Transverse colon (tissue), 4 donors: ENCODE measurements at regions not wholly inside any gene's neighbourhood (a gene's known extent, or its start where the extent isn't known, plus 50 kb on each side); places are given as distances from the start of the nearest gene placed in this dataset.

Experiments used
- DNase-seq: peaks from one replicate; pipeline ENCODE4 v3.0.0-alpha.2; 2019
- H3K27ac ChIP-seq, 4 donors: fragments of 200-600 bp; sonication (generic); 2 replicates each; pipeline ENCODE4 v1.5.1; 2016 to 2018; ENCODE audit warnings: inconsistent platforms in 4 of 4
- H3K27me3 ChIP-seq: fragments of 200-600 bp; sonication (generic); 2 replicates; pipeline ENCODE4 v1.5.1; 2017; ENCODE audit warnings: inconsistent platforms
- H3K36me3 ChIP-seq, 4 donors: fragments of 200-600 bp; sonication (generic); 2 replicates each; pipeline ENCODE4 v1.5.1; 2017 to 2019; ENCODE audit warnings: inconsistent platforms in 4 of 4
- H3K4me1 ChIP-seq, 4 donors: fragments of 200-600 bp; sonication (generic); 2 replicates each; pipeline ENCODE4 v1.5.1; 2017 to 2020; ENCODE audit warnings: inconsistent platforms in 4 of 4
- H3K4me3 ChIP-seq, 4 donors: fragments of 200-600 bp; sonication (generic); 1 replicate in 1 of 4; 2 replicates in 3 of 4; pipeline versions ENCODE4 v1.5.1 to v1.6.1; 2017 to 2019; ENCODE audit warnings: inconsistent platforms in 4 of 4
- H3K9me3 ChIP-seq, 2 donors: fragments of 200-600 bp; sonication (generic); 2 replicates each; pipeline ENCODE4 v1.5.1; 2017 to 2019; ENCODE audit warnings: inconsistent platforms in 2 of 2
- EP300 ChIP-seq: sonication (generic); formaldehyde crosslinking; IDR thresholded peaks from one replicate; pipeline ENCODE4 v1.6.1; 2017; ENCODE audit warnings: antibody characterized with exemption, low read depth
- POLR2A ChIP-seq: fragments of 450-650 bp; IDR thresholded peaks from one replicate; pipeline ENCODE4 v1.6.1; 2016; ENCODE audit warnings: antibody characterized with exemption, mild to moderate bottlenecking, moderate library complexity
- POLR2AphosphoS5 ChIP-seq, 3 donors: sonication (generic); formaldehyde crosslinking; IDR thresholded peaks; one replicate each; pipeline ENCODE4 v1.6.1; 2016; ENCODE audit warnings: antibody characterized with exemption in 3 of 3
- WGBS, 2 donors: methylation state at CpG; one replicate each; pipeline ENCODE4 v1.1.5; 2018; ENCODE audit warnings: low coverage in 1 of 2; 5-methylcytosine and 5-hydroxymethylcytosine counted together
- in situ Hi-C, 4 donors: fragments of 200-750 bp; cut with MboI; loops; one replicate each; pipeline versions ENCODE4 v1.15.0 to v1.15.1; 2017; ENCODE audit warnings: low sequenced_read_pairs in 3 of 4, low pct_ligation_motif_present in 1 of 4, low pct_unique_long_range_greater_than_20kb in 1 of 4
- intact Hi-C: fragments of 100-400 bp; cut with DNase I; formaldehyde crosslinking; loops from one replicate; pipeline ENCODE4 v1.15.1; 2023; ENCODE audit warnings: low total_unique reads
- TF ChIP-seq, protein P1 (sequence below), 5 experiments: fragments of 200-600 bp in 3 of 5; fragments of 450-650 bp in 2 of 5; sonication (generic) in 3 of 5; IDR thresholded peaks; 1 replicate in 2 of 5; 2 replicates in 3 of 5; pipeline ENCODE4 v1.5.1; 2016 to 2017; ENCODE audit warnings: antibody characterized with exemption in 5 of 5, inconsistent platforms in 3 of 5, mild to moderate bottlenecking in 2 of 5, moderate library complexity in 1 of 5

DNA sequence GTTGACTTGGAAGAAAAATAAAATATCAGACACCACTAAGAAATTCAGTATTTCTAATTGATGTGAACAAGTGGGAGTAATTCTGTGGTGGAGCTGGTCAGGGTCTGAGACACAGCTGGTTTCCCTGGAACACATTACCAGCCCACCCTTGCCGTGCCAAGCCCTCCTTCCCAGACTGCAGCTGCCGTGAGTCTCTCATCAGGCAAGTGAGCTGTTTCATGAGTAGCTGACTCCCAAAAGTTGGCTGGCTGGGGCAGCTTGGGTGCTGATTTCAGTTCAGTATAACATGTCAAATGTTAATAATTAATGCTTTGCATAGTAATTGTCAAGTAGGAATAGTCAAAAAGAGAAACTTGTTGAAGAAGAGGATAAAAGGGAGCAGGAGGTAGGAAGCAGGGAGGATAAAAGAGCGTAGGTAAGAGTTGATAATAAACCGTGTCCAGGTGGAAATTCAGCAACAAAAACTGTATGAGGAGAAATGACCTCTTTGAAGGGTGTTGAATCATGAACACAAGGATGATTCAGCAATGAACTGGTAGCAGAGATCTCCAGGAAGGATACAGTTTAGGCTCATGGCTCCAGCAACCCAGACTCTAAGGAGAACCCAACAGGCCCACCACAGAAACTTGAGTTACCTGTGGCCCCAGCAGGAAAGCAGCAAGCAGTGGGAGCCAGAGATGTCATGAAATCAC is 110.9 kb upstream of the SSTR4 start:
- in situ Hi-C loops: no loop called here

GRCh38 chr20:22924949-22925612 is 110.0 kb upstream of the SSTR4 start:
- intact Hi-C loops (no loop called here), in situ Hi-C loops (no loop called here)
- no peak for DNase-seq
- H3K9me3 ChIP-seq: no peaks in the 10 kb centered on the region
- 41 to 54% methylated on average over 3 of the region's 3 CpGs for WGBS, 2 donors
- H3K36me3 ChIP-seq: no peaks in the 10 kb centered on the region
- no peak overlapping the region for H3K27ac ChIP-seq
- H3K27me3 ChIP-seq: no peaks in the 10 kb centered on the region
- TF ChIP-seq POLR2A: no peak
- TF ChIP-seq POLR2AphosphoS5 (IDR thresholded peaks at IDR 0.05): no peak
- TF ChIP-seq, protein P1, sequence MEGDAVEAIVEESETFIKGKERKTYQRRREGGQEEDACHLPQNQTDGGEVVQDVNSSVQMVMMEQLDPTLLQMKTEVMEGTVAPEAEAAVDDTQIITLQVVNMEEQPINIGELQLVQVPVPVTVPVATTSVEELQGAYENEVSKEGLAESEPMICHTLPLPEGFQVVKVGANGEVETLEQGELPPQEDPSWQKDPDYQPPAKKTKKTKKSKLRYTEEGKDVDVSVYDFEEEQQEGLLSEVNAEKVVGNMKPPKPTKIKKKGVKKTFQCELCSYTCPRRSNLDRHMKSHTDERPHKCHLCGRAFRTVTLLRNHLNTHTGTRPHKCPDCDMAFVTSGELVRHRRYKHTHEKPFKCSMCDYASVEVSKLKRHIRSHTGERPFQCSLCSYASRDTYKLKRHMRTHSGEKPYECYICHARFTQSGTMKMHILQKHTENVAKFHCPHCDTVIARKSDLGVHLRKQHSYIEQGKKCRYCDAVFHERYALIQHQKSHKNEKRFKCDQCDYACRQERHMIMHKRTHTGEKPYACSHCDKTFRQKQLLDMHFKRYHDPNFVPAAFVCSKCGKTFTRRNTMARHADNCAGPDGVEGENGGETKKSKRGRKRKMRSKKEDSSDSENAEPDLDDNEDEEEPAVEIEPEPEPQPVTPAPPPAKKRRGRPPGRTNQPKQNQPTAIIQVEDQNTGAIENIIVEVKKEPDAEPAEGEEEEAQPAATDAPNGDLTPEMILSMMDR (IDR thresholded peaks at IDR 0.05): no peak
- TF ChIP-seq EP300: no peak
- no peaks in the 10 kb centered on the region for H3K4me1 ChIP-seq
- H3K4me3 ChIP-seq: no peak overlapping the region

More for the DNA sequence above, 110.9 kb upstream of the SSTR4 start:
- no peak overlapping the region for H3K27ac ChIP-seq
- WGBS, 2 donors: 76 to 86% methylated on average over 3 to 4 of the region's 4 CpGs
- TF ChIP-seq, protein P1 (IDR thresholded peaks at IDR 0.05): no peak
- no peak for TF ChIP-seq EP300
- TF ChIP-seq POLR2AphosphoS5 (IDR thresholded peaks at IDR 0.05): no peak
- TF ChIP-seq POLR2A: no peak
- DNase-seq: no peak
- H3K27me3 ChIP-seq: no peaks in the 10 kb centered on the region
- no peaks in the 10 kb centered on the region for H3K9me3 ChIP-seq
- no peak overlapping the region for H3K4me3 ChIP-seq
- intact Hi-C loops: no loop called here
- H3K4me1 ChIP-seq: no peaks in the 10 kb centered on the region
- H3K36me3 ChIP-seq: no peaks in the 10 kb centered on the region

GRCh38 chr20:22925613-22925983 is 109.5 kb upstream of the SSTR4 start:
- Histone ChIP-seq H3K4me3 (no peak overlapping the region), H3K36me3 (no peaks in the 10 kb centered on the region), H3K9me3 (no peaks in the 10 kb centered on the region), H3K4me1 (no peaks in the 10 kb centered on the region), H3K27me3 (no peaks in the 10 kb centered on the region), H3K27ac (no peak overlapping the region)
- TF ChIP-seq, protein P1 (IDR thresholded peaks at IDR 0.05): no peak
- TF ChIP-seq POLR2AphosphoS5 (IDR thresholded peaks at IDR 0.05): no peak
- TF ChIP-seq EP300: no peak
- TF ChIP-seq POLR2A: no peak
- WGBS, 2 donors: 62 to 73% methylated on average over 2 to 4 of the region's 4 CpGs
- in situ Hi-C loops: no loop called here
- DNase-seq: no peak
- intact Hi-C loops: no loop called here

- DNase-seq: no peak
- intact Hi-C loops: no loop called here
- in situ Hi-C loops: no loop called here
- no peak overlapping the region for H3K4me3 ChIP-seq
- H3K9me3 ChIP-seq: no peaks in the 10 kb centered on the region
- TF ChIP-seq POLR2AphosphoS5 (IDR thresholded peaks at IDR 0.05) (no peak), POLR2A (no peak), EP300 (no peak)
- TF ChIP-seq, protein P1 (IDR thresholded peaks at IDR 0.05): no peak
- no peak overlapping the region for H3K27ac ChIP-seq
- no peaks in the 10 kb centered on the region for H3K4me1 ChIP-seq
- no peaks in the 10 kb centered on the region for H3K36me3 ChIP-seq
- 53 to 65% methylated on average over 3 of the region's 3 CpGs for WGBS, 2 donors
- no peaks in the 10 kb centered on the region for H3K27me3 ChIP-seq
Observed at GRCh38 chr20:22927537-22927936, 107.6 kb upstream of the SSTR4 start.
